ENCODE measurements at regions not wholly inside any gene's neighbourhood (a gene's known extent, or its start where the extent isn't known, plus 50 kb on each side); places are given as distances from the start of the nearest gene placed in this dataset.

DNA sequence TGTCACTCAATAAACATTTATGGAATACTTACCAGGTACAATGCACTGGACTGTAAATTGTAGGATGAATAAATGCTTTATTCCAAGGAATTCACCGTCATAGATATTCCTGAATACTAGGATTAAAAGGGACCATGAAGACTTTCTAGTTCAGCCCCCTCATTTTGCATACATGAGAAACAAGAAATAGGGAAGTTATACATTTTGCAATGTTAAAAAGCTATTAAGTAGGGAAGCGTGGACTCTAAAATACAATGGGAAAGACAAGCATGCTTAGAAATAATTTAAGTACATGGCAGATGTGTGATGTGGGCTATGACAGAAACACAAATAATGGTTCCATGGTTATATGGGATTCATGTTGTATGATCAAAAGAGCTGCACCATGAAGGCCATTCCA is 89.4 kb upstream of the SYT10 start:
- Histone ChIP-seq H3K27ac (ENCODE audit: extremely low read depth, low read depth, low read length) (no peak overlapping the region), H3K9me3 (ENCODE audit: control insufficient read depth, insufficient read depth, low read depth, low read length) (no peaks in the 10 kb centered on the region), H3K36me3 (ENCODE audit: control insufficient read depth in 2 of 2, insufficient read depth in 1 of 2, low read length in 2 of 2) (no peaks in the 10 kb centered on the region), H3K4me3 (ENCODE audit: low read depth, low read length) (no peak overlapping the region), H3K4me1 (ENCODE audit: control insufficient read depth, insufficient read depth, low read length) (no peaks in the 10 kb centered on the region)
- TF ChIP-seq HOXA7 (CRISPR knock-in tag; IDR thresholded peaks at IDR 0.05; ENCODE audit: borderline replicate concordance) (no peak), ZIC2 (tag by site-specific recombination; IDR thresholded peaks at IDR 0.05) (no peak), OSR2 (tag by site-specific recombination; IDR thresholded peaks at IDR 0.05) (no peak), ZNF777 (tag by site-specific recombination; IDR thresholded peaks at IDR 0.05; ENCODE audit: borderline replicate concordance) (no peak), ZNF19 (tag by site-specific recombination; IDR thresholded peaks at IDR 0.05; ENCODE audit: low read depth) (no peak), ZNF239 (tag by site-specific recombination; IDR thresholded peaks at IDR 0.05) (no peak), SCRT2 (tag by site-specific recombination; IDR thresholded peaks at IDR 0.05) (no peak), ZNF311 (tag by site-specific recombination; IDR thresholded peaks at IDR 0.05; ENCODE audit: borderline replicate concordance) (no peak), ZNF354C (tag by site-specific recombination; IDR thresholded peaks at IDR 0.05; ENCODE audit: borderline replicate concordance, low read depth) (no peak), ZFP41 (tag by site-specific recombination; IDR thresholded peaks at IDR 0.05; ENCODE audit: borderline replicate concordance) (no peak), MZF1 (tag by site-specific recombination; IDR thresholded peaks at IDR 0.05; ENCODE audit: borderline replicate concordance) (no peak), ZNF324 (tag by site-specific recombination; IDR thresholded peaks at IDR 0.05) (no peak)
- TF ChIP-seq, protein P1, sequence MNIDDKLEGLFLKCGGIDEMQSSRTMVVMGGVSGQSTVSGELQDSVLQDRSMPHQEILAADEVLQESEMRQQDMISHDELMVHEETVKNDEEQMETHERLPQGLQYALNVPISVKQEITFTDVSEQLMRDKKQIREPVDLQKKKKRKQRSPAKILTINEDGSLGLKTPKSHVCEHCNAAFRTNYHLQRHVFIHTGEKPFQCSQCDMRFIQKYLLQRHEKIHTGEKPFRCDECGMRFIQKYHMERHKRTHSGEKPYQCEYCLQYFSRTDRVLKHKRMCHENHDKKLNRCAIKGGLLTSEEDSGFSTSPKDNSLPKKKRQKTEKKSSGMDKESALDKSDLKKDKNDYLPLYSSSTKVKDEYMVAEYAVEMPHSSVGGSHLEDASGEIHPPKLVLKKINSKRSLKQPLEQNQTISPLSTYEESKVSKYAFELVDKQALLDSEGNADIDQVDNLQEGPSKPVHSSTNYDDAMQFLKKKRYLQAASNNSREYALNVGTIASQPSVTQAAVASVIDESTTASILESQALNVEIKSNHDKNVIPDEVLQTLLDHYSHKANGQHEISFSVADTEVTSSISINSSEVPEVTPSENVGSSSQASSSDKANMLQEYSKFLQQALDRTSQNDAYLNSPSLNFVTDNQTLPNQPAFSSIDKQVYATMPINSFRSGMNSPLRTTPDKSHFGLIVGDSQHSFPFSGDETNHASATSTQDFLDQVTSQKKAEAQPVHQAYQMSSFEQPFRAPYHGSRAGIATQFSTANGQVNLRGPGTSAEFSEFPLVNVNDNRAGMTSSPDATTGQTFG (tag by site-specific recombination; IDR thresholded peaks at IDR 0.05; ENCODE audit: borderline replicate concordance), result no peak
- TF ChIP-seq, protein P2, sequence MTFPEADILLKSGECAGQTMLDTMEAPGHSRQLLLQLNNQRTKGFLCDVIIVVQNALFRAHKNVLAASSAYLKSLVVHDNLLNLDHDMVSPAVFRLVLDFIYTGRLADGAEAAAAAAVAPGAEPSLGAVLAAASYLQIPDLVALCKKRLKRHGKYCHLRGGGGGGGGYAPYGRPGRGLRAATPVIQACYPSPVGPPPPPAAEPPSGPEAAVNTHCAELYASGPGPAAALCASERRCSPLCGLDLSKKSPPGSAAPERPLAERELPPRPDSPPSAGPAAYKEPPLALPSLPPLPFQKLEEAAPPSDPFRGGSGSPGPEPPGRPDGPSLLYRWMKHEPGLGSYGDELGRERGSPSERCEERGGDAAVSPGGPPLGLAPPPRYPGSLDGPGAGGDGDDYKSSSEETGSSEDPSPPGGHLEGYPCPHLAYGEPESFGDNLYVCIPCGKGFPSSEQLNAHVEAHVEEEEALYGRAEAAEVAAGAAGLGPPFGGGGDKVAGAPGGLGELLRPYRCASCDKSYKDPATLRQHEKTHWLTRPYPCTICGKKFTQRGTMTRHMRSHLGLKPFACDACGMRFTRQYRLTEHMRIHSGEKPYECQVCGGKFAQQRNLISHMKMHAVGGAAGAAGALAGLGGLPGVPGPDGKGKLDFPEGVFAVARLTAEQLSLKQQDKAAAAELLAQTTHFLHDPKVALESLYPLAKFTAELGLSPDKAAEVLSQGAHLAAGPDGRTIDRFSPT (tag by site-specific recombination; IDR thresholded peaks at IDR 0.05), result no peak
- CTCF ChIA-PET, result no interaction called here
- POLR2A ChIA-PET, result no interaction called here

DNA sequence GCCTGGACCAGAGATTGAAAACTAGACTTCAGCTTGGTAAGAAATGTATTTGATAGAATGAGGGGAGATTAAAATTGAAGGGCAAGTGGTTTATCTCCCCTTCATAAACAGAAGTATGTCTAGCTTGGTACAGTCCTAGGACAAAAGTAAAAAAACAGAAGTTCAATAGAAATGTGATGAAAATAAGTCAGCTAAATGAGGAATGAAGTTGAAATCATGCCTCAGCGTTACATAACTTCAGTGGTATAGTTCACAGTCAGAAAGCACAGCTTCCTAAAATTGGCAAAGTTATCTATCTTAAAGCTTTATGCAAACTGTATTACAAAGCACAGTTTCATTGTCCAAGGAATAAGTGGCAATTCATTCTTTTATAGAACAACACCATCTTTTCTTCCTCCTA is 90.2 kb upstream of the SYT10 start:
- CTCF ChIA-PET, result interaction anchor here (0.6 kb wide), 1 partner anchor 27 kb away, joined by 3 read pairs; no protein-coding TSS in a partner anchor

More for the DNA sequence above, 90.2 kb upstream of the SYT10 start:
- Histone ChIP-seq H3K9me3 (ENCODE audit: control insufficient read depth, insufficient read depth, low read depth, low read length) (no peaks in the 10 kb centered on the region), H3K27ac (ENCODE audit: extremely low read depth, low read depth, low read length) (no peak overlapping the region), H3K36me3 (ENCODE audit: control insufficient read depth in 2 of 2, insufficient read depth in 1 of 2, low read length in 2 of 2) (no peaks in the 10 kb centered on the region), H3K4me3 (ENCODE audit: low read depth, low read length) (no peak overlapping the region), H3K4me1 (ENCODE audit: control insufficient read depth, insufficient read depth, low read length) (no peaks in the 10 kb centered on the region)
- POLR2A ChIA-PET, result no interaction called here
- TF ChIP-seq ZNF341 (tag by site-specific recombination; IDR thresholded peaks at IDR 0.05; ENCODE audit: low read depth) (no peak), ZSCAN30 (tag by site-specific recombination; IDR thresholded peaks at IDR 0.05) (no peak), ZNF391 (tag by site-specific recombination; IDR thresholded peaks at IDR 0.05; ENCODE audit: borderline replicate concordance, low read depth) (no peak), ZNF701 (tag by site-specific recombination; IDR thresholded peaks at IDR 0.05) (no peak), ZFHX2 (tag by site-specific recombination; conservative IDR thresholded peaks at IDR 0.05) (no peak), ZNF292 (tag by site-specific recombination; IDR thresholded peaks at IDR 0.05; ENCODE audit: borderline replicate concordance, low read depth) (no peak)
- TF ChIP-seq, protein P3, sequence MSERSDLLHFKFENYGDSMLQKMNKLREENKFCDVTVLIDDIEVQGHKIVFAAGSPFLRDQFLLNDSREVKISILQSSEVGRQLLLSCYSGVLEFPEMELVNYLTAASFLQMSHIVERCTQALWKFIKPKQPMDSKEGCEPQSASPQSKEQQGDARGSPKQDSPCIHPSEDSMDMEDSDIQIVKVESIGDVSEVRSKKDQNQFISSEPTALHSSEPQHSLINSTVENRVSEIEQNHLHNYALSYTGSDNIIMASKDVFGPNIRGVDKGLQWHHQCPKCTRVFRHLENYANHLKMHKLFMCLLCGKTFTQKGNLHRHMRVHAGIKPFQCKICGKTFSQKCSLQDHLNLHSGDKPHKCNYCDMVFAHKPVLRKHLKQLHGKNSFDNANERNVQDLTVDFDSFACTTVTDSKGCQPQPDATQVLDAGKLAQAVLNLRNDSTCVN (tag by site-specific recombination; optimal IDR thresholded peaks at IDR 0.05), result no peak
- TF ChIP-seq, protein P4, sequence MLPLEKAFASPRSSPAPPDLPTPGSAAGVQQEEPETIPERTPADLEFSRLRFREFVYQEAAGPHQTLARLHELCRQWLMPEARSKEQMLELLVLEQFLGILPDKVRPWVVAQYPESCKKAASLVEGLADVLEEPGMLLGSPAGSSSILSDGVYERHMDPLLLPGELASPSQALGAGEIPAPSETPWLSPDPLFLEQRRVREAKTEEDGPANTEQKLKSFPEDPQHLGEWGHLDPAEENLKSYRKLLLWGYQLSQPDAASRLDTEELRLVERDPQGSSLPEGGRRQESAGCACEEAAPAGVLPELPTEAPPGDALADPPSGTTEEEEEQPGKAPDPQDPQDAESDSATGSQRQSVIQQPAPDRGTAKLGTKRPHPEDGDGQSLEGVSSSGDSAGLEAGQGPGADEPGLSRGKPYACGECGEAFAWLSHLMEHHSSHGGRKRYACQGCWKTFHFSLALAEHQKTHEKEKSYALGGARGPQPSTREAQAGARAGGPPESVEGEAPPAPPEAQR (tag by site-specific recombination; IDR thresholded peaks at IDR 0.05), result no peak
- TF ChIP-seq, protein P5, sequence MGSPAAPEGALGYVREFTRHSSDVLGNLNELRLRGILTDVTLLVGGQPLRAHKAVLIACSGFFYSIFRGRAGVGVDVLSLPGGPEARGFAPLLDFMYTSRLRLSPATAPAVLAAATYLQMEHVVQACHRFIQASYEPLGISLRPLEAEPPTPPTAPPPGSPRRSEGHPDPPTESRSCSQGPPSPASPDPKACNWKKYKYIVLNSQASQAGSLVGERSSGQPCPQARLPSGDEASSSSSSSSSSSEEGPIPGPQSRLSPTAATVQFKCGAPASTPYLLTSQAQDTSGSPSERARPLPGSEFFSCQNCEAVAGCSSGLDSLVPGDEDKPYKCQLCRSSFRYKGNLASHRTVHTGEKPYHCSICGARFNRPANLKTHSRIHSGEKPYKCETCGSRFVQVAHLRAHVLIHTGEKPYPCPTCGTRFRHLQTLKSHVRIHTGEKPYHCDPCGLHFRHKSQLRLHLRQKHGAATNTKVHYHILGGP (tag by site-specific recombination; IDR thresholded peaks at IDR 0.05), result no peak
